ENCODE measurements at regions not wholly inside any gene's neighbourhood (a gene's known extent, or its start where the extent isn't known, plus 50 kb on each side); places are given as distances from the start of the nearest gene placed in this dataset.

- no peaks in the 10 kb centered on the region for H3K27me3 ChIP-seq
- H3K27ac ChIP-seq: no peak overlapping the region
- 63 to 73% methylated on average over 2 of the region's 2 CpGs for WGBS, 2 donors
- H3K9me3 ChIP-seq: no peaks in the 10 kb centered on the region
- H3K36me3 ChIP-seq: no peaks in the 10 kb centered on the region
- H3K4me3 ChIP-seq (replicated peaks in 1 of 3): no peak overlapping the region
- DNase-seq: no peak
- intact Hi-C loops (cut with DNase I): no loop called here
- no peak for TF ChIP-seq POLR2A (IDR thresholded peaks at IDR 0.05)
- no peak for TF ChIP-seq CTCF (IDR thresholded peaks at IDR 0.05)
- H3K4me1 ChIP-seq: no peaks in the 10 kb centered on the region
Measured at GRCh38 chr13:67619995-67620380, 389.9 kb upstream of the PCDH9 start.

GRCh38 chr13:67619351-67619994, 389.3 kb upstream of the PCDH9 start:
- no peak overlapping the region for H3K4me3 ChIP-seq (replicated peaks in 1 of 3)
- no peaks in the 10 kb centered on the region for H3K27me3 ChIP-seq
- H3K36me3 ChIP-seq: no peaks in the 10 kb centered on the region
- intact Hi-C loops (cut with DNase I): no loop called here
- H3K4me1 ChIP-seq: no peaks in the 10 kb centered on the region
- DNase-seq: no peak
- TF ChIP-seq POLR2A (IDR thresholded peaks at IDR 0.05) (no peak), CTCF (IDR thresholded peaks at IDR 0.05) (no peak)
- no peak overlapping the region for H3K27ac ChIP-seq
- no peaks in the 10 kb centered on the region for H3K9me3 ChIP-seq

GRCh38 chr13:67614579-67614978, 384.4 kb upstream of the PCDH9 start:
- no peaks in the 10 kb centered on the region for H3K36me3 ChIP-seq
- no peak for DNase-seq
- intact Hi-C loops (cut with DNase I): no loop called here
- H3K27ac ChIP-seq: no peak overlapping the region
- 85 to 97% methylated on average over 1 of the region's 1 CpG for WGBS, 2 donors
- TF ChIP-seq CTCF (IDR thresholded peaks at IDR 0.05): no peak
- TF ChIP-seq POLR2A (IDR thresholded peaks at IDR 0.05): no peak
- H3K27me3 ChIP-seq: no peaks in the 10 kb centered on the region
- no peaks in the 10 kb centered on the region for H3K4me1 ChIP-seq
- H3K9me3 ChIP-seq: no peaks in the 10 kb centered on the region
- no peak overlapping the region for H3K4me3 ChIP-seq (replicated peaks in 1 of 3)

GRCh38 chr13:67614013-67614412, 383.9 kb upstream of the PCDH9 start:
- no peaks in the 10 kb centered on the region for H3K9me3 ChIP-seq
- no peaks in the 10 kb centered on the region for H3K27me3 ChIP-seq
- H3K4me3 ChIP-seq (replicated peaks in 1 of 3): no peak overlapping the region
- H3K4me1 ChIP-seq: no peaks in the 10 kb centered on the region
- TF ChIP-seq CTCF (IDR thresholded peaks at IDR 0.05) (no peak), POLR2A (IDR thresholded peaks at IDR 0.05) (no peak)
- 86 to 99% methylated on average over 7 of the region's 7 CpGs for WGBS, 2 donors
- intact Hi-C loops (cut with DNase I): no loop called here
- H3K36me3 ChIP-seq: no peaks in the 10 kb centered on the region
- no peak for DNase-seq
- H3K27ac ChIP-seq: no peak overlapping the region

- Histone ChIP-seq H3K4me3 (replicated peaks in 1 of 3) (no peak overlapping the region), H3K9me3 (no peaks in the 10 kb centered on the region), H3K4me1 (no peaks in the 10 kb centered on the region), H3K36me3 (no peaks in the 10 kb centered on the region), H3K27ac (no peak overlapping the region), H3K27me3 (no peaks in the 10 kb centered on the region)
- TF ChIP-seq POLR2A (IDR thresholded peaks at IDR 0.05) (no peak), CTCF (IDR thresholded peaks at IDR 0.05) (no peak)
- intact Hi-C loops (cut with DNase I): no loop called here
- no peak for DNase-seq
- 85 to 88% methylated on average over 4 of the region's 4 CpGs for WGBS, 2 donors
Measured at GRCh38 chr13:67588607-67589006, 358.5 kb upstream of the PCDH9 start.
